Eye (tissue), 1 donor: ENCODE measurements at regions not wholly inside any gene's neighbourhood (a gene's known extent, or its start where the extent isn't known, plus 50 kb on each side); places are given as distances from the start of the nearest gene placed in this dataset.
"Not testable (repeated sequence)": the region's sequence is repeated elsewhere in the genome, so short reads cannot be mapped to it uniquely, and the experiment has no call there.

Experiments used
- DNase-seq: peaks from one replicate; pipeline ENCODE4 v3.0.0-alpha.2; 2015

DNA sequence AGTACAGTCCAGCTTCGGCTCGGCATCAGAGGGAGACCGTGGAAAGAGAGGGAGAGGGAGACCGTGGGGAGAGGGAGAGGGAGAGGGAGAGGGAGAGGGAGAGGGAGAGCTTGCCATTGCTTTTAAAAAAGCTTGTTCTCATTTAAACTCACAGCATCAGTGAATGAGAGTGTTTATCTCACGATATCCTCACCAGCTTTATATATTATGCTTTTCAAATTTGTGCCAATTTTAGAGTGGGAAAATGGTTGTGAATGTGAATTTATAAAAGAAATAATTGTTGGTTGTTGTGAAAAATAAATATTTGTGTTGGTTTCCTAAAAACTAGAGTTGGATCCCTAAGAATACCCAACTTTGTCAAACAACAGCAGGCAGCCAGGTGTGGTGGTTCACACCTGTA is 170.1 kb downstream of the NRN1 start:
- DNase-seq, result not testable (repeated sequence)

DNA sequence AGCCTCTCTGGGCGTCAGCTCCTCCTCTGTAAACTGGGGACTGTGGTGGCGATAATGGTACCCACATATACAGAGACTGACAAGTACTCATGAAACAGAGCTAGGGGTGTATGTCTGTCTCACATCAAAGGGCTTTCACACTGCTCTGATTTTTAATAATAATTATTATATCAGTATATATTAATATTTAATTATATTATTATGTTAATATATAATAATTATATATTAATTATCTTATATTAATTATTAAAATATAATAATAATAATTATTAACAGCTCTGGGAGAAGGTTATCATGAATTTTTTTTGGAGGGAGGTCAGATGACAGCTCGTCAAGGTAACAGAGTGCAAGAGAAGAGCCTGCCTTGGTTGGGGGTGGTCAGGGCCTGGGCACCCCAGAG is 173.6 kb downstream of the NRN1 start:
- DNase-seq, result no peak

DNA sequence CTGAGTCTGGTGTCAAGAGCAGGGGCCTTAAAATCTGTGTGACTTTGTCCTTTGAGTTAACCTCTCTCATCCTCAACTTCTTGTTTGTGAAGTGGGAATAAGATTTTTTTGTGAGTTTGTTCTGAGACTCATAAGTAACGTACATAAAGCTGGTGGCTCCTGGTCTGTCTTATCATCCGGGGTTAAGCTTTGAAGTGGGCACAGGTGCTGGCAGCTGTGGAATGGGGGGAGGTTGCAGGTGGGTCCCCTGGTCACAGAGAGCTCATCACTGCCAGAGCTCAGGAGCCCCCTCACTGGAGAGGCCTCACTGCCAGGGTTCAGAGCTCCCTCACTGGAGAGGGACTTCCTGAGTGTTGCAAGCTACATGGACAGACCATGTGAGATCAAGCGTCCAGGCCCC is 174.1 kb downstream of the NRN1 start:
- no peak for DNase-seq

DNA sequence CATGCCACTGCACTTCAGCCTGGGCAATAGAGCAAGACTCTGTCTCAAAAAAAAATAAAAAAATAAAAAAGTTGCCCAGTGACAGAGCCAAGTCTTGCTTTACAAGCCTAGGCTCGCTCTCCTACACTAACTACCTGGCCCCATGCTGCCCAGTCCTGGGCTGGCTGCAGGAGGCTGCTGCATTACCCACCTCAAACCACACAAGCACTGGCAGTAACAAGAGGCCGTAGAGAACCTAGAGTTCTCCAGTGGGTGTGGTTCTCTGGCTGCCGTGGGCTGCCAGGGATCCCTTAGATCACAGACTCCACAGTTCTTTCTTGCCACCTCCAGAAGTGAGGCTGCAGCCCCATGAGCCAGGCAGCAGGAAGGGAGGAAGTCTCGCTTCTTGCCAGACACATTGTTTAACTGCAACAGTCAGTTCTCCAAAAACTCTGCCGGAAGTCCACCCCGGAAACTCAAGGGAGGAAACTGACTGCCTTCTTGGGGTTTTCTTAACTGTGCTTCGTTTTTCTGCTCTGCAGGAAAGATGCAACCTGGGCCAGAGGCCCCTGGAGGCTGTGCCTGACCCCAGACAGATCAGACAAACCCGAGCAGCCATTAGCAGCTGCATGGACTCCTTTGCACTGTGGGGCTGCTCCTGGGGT is 175.4 kb downstream of the NRN1 start:
- not testable (repeated sequence) for DNase-seq

DNA sequence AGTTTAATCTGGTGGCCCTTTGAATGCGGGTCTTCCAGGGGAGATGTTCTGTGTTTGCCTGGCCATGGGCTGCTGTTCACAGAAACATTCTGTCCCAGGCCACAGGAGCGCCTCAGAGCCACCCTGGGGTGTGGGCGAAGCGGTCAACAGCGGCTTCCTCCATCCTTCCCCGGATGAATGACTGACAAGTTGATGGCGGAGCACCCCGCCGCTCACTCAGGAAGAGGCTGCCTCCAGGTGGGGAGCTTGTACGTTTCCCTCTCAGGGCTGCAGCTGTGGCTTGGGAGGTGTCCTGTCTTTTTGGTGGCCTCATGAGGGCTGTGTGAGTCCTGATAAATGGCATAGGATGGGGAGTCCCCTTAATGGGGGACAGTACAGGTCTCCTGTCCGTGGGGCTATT is 178.4 kb downstream of the NRN1 start:
- peak; percentile 39 for DNase-seq

DNA sequence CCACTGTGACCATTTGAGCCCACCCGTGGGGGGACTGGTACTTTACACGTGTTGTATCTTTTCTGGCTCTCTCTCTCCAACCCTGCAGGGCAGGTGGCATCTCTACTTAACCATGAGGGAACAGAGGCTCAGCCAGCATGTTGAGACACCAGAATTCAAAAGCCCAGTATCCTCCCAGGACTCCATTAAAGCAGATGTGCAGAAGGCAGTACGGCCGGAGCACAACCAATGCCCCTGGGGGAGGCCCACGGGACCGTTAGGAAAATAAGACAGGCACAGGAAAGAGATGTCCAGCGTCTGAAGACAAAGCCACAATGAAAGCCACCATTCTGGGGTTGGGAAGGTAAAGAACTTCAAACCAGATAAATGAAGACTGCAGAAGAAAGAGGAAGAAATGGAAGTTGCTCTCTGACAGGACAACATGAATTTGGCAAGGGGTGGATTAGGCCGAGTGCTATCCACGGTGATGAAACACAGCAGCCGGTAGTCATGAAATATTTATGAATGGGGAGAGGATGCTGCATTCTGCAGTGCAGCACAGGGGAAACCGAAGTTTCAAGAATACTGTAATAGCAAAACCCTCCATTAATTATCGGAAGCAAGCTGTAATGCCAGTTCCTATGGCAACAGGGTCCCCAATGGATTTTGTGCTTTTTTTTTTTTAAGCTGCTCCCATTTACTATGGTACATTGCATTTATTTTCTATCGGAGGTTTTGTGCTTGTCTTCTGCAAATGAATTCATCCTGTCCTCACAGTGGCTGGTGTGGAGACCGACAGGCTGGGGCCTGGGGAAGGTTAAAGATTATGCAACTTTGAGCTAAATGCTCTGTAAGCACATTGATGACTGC is 179.4 kb downstream of the NRN1 start:
- DNase-seq, result peak; percentile 76

DNA sequence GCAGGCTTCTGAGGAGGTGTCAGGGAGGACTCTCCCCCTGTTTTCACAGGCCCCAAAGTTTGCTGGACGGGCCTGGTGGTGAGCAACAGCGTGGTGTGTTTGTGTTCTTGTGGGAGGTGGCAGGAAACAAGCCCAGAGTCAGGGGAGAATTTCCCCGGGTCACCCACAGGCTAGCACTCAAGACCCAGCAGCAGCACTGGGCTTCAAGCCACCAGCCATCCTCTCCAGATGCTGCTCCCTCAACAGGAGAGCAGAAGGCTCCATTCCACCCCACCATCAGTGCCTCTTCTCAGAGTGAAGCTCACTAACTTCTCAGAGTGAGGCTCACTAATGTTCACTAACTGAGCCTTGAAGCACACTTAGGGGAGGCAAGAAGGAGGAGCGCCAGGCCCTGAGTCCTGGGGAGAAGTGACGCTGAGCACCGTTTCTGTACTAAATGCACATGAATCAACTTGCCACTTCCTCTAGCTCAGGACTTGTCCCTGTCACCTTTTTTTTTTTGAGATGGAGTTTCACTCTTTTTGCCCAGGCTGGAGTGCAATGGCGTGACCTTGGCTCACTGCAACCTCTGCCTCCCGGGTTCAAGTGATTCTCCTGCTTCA is 182.2 kb downstream of the NRN1 start:
- DNase-seq, result not testable (repeated sequence)
